Nephron progenitor cell (in vitro differentiated cells): ENCODE measurements at regions not wholly inside any gene's neighbourhood (a gene's known extent, or its start where the extent isn't known, plus 50 kb on each side); places are given as distances from the start of the nearest gene placed in this dataset.

Experiments
- DNase-seq: peaks from one replicate; pipeline ENCODE4 v3.0.0; 2021
- H3K27ac Mint-ChIP-seq: 2 replicates; pipeline ENCODE4 v1.8.0; 2021; ENCODE audit warnings: mild to moderate bottlenecking, moderate library complexity, mixed read lengths
- H3K27me3 Mint-ChIP-seq: 2 replicates; pipeline ENCODE4 v1.8.0; 2021; ENCODE audit warnings: mild to moderate bottlenecking, low read depth, mixed read lengths; ENCODE audit not compliant: poor library complexity
- H3K36me3 Mint-ChIP-seq: 2 replicates; pipeline ENCODE4 v1.8.0; 2021; ENCODE audit warnings: low read depth, mixed read lengths
- H3K4me1 Mint-ChIP-seq: 2 replicates; pipeline ENCODE4 v1.8.0; 2021; ENCODE audit warnings: mixed read lengths
- H3K4me3 Mint-ChIP-seq: 2 replicates; pipeline ENCODE4 v1.8.0; 2021; ENCODE audit warnings: mild to moderate bottlenecking, moderate library complexity, mixed read lengths
- H3K9me3 Mint-ChIP-seq: 2 replicates; pipeline ENCODE4 v1.8.0; 2021; ENCODE audit warnings: mild to moderate bottlenecking, moderate library complexity, mixed read lengths
- CTCF ChIP-seq: fragments of 200-600 bp; sonication (generic); IDR thresholded peaks from 2 replicates; pipeline ENCODE4 v1.5.0; 2021; ENCODE audit warnings: antibody characterized with exemption

DNA sequence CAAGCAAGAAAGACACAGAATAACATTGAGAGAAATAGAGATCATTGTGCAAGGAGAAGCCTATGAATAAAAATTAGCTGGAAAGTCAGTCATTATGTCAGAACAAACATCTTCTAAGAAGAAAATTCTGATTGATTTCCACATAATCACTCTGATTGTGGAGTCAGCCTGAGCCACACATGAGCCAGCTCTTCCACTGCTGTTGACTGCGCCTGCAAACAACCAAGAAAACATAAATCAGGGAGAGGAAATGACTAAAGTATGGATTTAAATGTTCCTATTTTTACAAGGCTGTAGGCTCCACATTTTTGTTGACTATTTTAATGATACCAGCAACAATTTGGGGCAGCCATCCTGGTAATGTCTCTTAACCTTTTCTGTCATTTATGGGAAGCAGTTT, 962.3 kb downstream of the EFNB2 start:
- TF ChIP-seq CTCF = no peak
- DNase-seq = no peak
- Mint-ChIP-seq H3K9me3 (peaks cover 20% of the 10 kb centered on the region), H3K27ac (no peak overlapping the region), H3K4me1 (no peaks in the 10 kb centered on the region), H3K27me3 (no peaks in the 10 kb centered on the region), H3K36me3 (peaks cover 5% of the 10 kb centered on the region), H3K4me3 (no peak overlapping the region)

DNA sequence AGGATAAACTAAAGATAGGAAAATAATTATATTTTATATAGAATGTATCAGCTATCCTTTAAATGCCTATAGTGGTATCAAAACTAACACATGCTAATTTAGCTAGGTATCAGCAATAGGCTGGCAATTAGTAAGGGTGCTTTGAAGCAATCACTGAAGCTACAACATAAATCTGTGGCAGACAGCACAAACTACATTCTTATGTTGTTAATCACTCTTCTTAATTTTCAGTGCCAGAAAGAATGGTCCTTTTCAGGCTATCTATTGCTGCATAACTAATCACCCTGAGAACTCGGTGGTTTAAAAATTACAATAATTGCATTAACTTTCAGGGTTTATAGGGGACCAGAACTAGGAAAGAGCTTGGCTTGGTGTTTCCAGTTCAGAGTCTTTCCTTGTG, 963.1 kb downstream of the EFNB2 start:
- TF ChIP-seq CTCF = no peak
- Mint-ChIP-seq H3K36me3 (peaks cover 5% of the 10 kb centered on the region), H3K4me1 (no peaks in the 10 kb centered on the region), H3K4me3 (no peak overlapping the region), H3K9me3 (peaks cover 20% of the 10 kb centered on the region), H3K27ac (no peak overlapping the region), H3K27me3 (no peaks in the 10 kb centered on the region)
- DNase-seq = no peak

DNA sequence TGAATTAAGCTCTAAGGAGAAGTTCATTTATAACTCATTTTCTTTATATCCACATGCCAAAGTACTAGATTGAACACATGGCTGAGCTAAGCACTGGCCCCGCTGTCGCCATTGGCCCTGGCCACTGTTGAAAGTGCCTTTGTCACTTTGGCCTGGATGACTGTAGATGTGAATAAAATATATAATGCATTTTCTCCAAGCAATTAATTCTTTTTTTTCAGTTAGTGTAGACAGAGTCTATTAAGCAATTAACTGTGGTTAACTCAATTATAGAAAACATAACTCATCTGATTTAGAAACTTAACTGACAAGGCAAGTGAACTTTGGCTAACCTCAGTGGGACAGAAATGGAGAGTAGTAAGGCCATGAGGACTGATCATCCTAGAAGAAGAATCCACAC, 965.6 kb downstream of the EFNB2 start:
- Mint-ChIP-seq H3K4me3 (no peak overlapping the region), H3K36me3 (peaks cover 5% of the 10 kb centered on the region), H3K27me3 (no peaks in the 10 kb centered on the region), H3K9me3 (peaks cover 6% of the 10 kb centered on the region), H3K4me1 (no peaks in the 10 kb centered on the region), H3K27ac (no peak overlapping the region)
- TF ChIP-seq CTCF = no peak
- DNase-seq = no peak

GRCh38 chr13:105567951-105568525, 967.4 kb downstream of the EFNB2 start:
- TF ChIP-seq CTCF = no peak
- Mint-ChIP-seq H3K4me1 (no peaks in the 10 kb centered on the region), H3K9me3 (no peaks in the 10 kb centered on the region), H3K27ac (no peak overlapping the region), H3K27me3 (no peaks in the 10 kb centered on the region), H3K36me3 (no peaks in the 10 kb centered on the region), H3K4me3 (no peak overlapping the region)
- no peak for DNase-seq

GRCh38 chr13:105565136-105565727, 970.2 kb downstream of the EFNB2 start:
- TF ChIP-seq CTCF = no peak

DNA sequence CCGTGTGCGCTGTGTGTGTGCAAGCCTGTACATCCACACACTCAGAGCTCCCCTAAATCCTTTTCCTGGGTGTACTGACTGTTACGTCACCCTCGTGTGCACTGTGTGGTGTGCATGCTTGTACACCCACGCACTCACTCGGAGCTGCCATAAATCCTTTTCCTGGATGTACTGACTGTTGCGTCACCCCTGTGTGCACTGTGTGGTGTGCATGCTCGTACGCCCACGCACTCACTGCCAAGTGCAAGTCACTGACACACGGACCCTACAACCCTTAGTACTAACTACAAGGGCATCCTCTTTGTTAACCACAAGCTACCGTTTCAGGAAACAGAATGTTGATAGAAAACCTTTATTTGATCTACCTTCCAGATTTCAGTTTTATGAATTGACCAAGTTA, 983.4 kb downstream of the EFNB2 start:
- Mint-ChIP-seq H3K4me3 (no peak overlapping the region), H3K27me3 (peaks cover 4% of the 10 kb centered on the region), H3K27ac (no peak overlapping the region), H3K4me1 (no peaks in the 10 kb centered on the region), H3K9me3 (no peaks in the 10 kb centered on the region), H3K36me3 (no peaks in the 10 kb centered on the region)
- TF ChIP-seq CTCF = no peak
- DNase-seq = no peak

More at GRCh38 chr13:105565136-105565727, 970.2 kb downstream of the EFNB2 start:
- no peak overlapping the region for H3K4me3 Mint-ChIP-seq
- DNase-seq = no peak
- H3K27ac Mint-ChIP-seq = no peak overlapping the region
- H3K4me1 Mint-ChIP-seq = peaks cover 15% of the 10 kb centered on the region
- H3K9me3 Mint-ChIP-seq = no peaks in the 10 kb centered on the region
- no peaks in the 10 kb centered on the region for H3K36me3 Mint-ChIP-seq
- H3K27me3 Mint-ChIP-seq = no peaks in the 10 kb centered on the region
